Left lobe of liver (tissue), 2 donors: ENCODE measurements at regions not wholly inside any gene's neighbourhood (a gene's known extent, or its start where the extent isn't known, plus 50 kb on each side); places are given as distances from the start of the nearest gene placed in this dataset.
"Not testable (repeated sequence)": the region's sequence is repeated elsewhere in the genome, so short reads cannot be mapped to it uniquely, and the experiment has no call there.

Experiments used
- ATAC-seq: fragments of 200-7000 bp; cut with Tn5 transposase; one replicate; pipeline ENCODE4 v1.9.1; 2020; ENCODE audit warnings: mild to moderate bottlenecking, moderate library complexity
- DNase-seq: peaks from one replicate; pipeline ENCODE4 v3.0.0-alpha.2; 2020; ENCODE audit warnings: low spot score
- donor health status: DM: no; HTN: no; CAD: no; lungs with moderate emphysema.
- donor health status: DM: no; HTN: yes; CAD: no.

DNA sequence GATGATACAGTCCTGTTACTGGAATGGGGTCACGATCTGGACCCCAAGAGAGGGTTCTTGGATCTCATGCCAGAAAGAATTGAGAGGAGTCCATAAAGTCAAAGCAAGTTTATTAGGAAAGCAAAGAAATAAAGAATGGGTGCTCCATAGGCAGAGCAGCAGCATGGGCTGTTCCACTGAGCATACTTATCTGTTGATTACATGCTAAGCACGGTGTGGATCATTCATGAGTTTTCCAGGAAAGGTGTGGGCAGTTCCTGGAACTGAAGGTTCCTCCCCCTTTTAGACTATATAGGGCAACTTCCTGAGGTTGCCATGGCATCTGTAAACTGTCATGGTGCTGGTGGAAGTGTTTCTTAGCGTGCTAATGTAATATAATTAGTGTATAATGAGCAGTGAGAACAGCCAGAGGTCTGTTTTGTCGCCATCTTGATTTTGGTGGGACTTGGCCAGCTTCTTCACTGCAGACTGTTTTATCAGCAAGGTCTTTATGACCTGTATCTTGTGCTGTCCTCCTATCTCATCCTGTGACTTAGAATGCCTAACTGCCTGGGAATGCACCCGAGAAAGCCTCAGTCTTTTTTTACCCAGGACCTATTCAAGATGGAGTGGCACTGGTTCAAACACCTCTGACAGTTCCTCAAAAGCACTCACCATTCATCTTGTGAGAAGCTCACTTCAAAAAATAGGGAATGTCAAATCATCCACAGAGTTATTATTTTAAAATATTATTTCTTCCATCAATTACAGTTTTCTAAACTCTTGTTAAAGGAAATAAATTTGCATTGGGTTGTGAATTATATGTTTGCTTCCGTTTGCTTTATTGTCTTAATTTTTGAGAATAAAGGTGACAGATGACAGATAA is 1358.8 kb upstream of the TMEM132C start:
- ATAC-seq: no peak
- no peak for DNase-seq

- DNase-seq (no peak), ATAC-seq (no peak)
Observed at GRCh38 chr12:126908765-126909142, 1358.2 kb upstream of the TMEM132C start.

GRCh38 chr12:126910570-126910969 is 1356.4 kb upstream of the TMEM132C start:
- ATAC-seq (no peak), DNase-seq (no peak)

GRCh38 chr12:126912111-126912510 is 1354.9 kb upstream of the TMEM132C start:
- DNase-seq: no peak

GRCh38 chr12:126914170-126914793 is 1352.7 kb upstream of the TMEM132C start:
- no peak for DNase-seq
- ATAC-seq: peak; percentile 83

More at GRCh38 chr12:126912111-126912510, 1354.9 kb upstream of the TMEM132C start:
- ATAC-seq: no peak

DNA sequence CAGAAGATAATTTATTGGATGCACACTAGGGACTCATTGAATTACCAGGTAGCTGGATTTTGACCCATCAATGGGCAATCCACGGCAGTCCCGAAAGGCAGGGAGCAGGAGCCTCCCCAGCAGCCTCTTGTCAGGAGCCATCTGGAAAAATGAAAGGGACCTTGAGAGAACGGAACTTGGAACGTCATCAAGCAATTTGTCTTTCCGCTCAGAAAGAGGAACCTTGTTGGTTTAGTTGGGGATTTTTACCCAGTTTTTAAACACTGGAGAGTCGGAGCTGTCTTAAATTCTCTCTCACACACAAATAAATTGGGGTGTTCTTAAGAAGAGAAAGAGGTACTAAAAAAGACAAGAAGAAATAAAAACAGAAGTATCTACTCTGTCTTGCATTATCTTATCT is 1351.7 kb upstream of the TMEM132C start:
- no peak for DNase-seq
- no peak for ATAC-seq

- ATAC-seq: peak; percentile 92
- no peak for DNase-seq
Observed at GRCh38 chr12:126926023-126926594, 1340.9 kb upstream of the TMEM132C start.

DNA sequence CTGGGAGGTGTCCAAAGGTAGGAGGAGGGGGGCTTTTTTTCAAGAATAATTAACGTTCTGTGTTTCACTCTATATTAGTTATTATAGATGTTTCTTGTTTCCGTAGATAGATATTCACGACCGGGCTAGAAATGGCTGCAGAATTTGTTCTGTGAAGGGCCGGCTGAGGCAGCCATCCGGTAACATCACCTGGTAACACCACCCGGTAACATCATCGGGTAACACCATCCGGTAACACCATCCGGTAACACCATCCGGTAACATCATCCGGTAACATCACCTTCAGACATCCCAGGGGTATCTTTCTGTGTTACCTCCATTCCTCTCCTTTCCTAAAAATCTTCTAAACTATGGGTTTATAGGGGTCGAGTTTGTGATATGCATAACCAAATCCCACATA is 1336.7 kb upstream of the TMEM132C start:
- DNase-seq (no peak), ATAC-seq (no peak)

- no peak for ATAC-seq
- no peak for DNase-seq
Observed at GRCh38 chr12:126932156-126932555, 1334.8 kb upstream of the TMEM132C start.

DNA sequence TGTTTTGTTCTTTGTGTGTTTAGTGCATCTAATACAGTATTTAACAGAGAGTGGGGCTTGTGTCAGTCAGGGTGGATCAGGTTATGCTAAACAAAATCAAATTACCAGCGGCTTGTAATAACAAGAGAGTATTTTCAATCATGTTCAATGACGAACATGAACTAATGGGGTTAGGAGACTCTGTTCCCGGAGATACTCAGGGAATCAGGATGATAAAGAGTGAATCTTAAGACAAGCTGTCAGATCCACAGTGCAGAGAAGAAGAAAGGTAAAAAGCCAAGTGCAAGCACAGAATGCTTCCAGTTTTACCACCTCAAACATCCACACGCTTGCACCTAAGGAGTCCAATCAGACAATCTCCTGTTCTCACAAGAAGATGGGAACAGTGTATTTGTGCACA is 1331.5 kb upstream of the TMEM132C start:
- ATAC-seq: no peak
- no peak for DNase-seq

- ATAC-seq: peak; percentile 93
- DNase-seq: peak; percentile 86
Observed at GRCh38 chr12:126936181-126936851, 1330.7 kb upstream of the TMEM132C start.

- ATAC-seq: peak; percentile 34
- no peak for DNase-seq
Observed at GRCh38 chr12:126937431-126937830, 1329.5 kb upstream of the TMEM132C start.

GRCh38 chr12:126944684-126945083 is 1322.3 kb upstream of the TMEM132C start:
- DNase-seq: no peak
- no peak for ATAC-seq

GRCh38 chr12:126946958-126947357 is 1320.0 kb upstream of the TMEM132C start:
- ATAC-seq, DNase-seq: not testable (repeated sequence)

DNA sequence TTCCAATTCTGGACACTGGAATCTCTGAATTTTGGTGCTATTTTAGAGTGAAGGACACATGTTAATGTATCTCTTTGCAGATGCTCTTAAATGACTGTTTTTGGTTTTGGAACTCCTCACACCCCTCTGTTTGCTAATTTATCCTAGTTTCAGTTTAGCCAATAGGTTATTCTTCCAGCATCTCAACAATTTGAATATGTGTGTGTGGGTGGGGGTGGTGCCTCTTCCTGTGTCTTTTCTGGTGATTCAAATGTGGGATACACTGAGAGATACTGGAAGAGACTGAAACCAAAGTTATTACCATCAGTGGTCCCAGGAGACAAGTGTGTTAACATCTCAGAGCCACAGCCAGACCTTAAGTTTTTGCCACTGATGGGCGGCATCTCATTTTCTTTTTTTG is 1317.4 kb upstream of the TMEM132C start:
- DNase-seq: no peak
- ATAC-seq: no peak

- no peak for DNase-seq
- ATAC-seq: no peak
Observed at GRCh38 chr12:126950266-126950665, 1316.7 kb upstream of the TMEM132C start.

DNA sequence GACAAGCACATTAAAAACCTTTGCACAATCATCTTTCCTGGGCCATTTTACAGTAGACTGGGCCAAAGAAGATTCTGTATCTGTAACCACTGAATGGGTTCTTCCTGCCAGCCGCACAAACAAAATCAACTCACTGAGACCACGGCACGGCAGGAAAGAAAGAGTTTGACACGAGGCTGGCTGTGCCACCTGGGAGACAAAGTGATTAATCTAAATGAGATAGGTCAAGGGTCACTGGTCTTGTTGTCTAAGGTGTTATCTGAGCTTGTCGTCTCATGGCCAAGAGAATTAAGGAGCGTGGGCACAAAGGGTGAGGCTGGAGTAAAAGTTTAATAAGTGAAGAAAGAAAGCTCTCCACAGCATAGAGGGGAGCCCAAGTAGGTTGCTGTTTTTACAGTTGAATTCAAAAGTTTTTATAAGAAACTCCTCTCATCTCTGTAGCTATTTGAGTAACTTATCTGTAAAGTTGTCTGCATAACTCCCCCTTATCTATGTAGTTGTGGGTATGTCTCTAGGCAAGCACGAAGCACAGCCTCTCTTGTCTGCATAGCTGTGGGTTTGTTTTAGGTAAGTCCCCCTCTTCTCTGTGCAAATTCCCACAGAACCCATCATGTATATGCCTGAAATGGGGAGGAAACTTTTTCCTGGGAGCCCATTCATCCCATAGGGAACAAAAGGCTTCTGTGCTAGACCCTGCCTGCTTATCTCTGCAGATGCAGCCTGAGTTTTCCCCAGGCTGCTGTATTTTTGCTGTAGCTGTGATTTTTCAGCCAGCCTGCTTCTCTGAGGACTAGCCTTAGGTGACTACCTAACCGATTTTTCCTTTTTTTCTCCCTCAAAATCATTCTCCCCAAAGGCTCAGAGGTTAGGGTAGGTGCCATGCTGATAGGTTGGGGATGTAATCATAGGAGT is 1314.6 kb upstream of the TMEM132C start:
- DNase-seq (no peak), ATAC-seq (no peak)

DNA sequence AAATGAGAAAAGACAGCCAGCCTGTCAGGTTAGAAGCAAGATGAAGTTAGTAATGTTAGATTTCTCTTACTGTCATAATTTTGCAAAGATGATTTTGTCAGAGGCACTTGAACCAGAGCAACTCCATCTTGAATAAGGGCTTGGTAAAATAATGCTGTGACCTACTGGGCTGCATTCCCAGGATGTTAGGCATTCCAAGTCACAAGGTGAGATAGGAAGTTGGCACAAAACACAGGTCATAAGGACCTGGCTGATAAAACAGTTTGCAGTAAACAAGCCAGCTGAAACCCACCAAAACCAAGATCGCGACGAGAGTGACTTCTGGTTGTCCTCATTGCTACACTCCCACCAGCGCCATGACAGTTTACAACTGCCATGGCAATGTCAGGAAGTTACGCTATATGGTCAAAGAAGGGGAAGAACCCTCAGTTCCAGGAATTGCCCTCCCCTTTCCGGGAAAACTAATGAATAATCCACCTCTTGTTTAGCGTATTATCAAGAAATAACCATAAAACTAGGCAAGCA is 1313.5 kb upstream of the TMEM132C start:
- DNase-seq: no peak
- ATAC-seq: no peak

DNA sequence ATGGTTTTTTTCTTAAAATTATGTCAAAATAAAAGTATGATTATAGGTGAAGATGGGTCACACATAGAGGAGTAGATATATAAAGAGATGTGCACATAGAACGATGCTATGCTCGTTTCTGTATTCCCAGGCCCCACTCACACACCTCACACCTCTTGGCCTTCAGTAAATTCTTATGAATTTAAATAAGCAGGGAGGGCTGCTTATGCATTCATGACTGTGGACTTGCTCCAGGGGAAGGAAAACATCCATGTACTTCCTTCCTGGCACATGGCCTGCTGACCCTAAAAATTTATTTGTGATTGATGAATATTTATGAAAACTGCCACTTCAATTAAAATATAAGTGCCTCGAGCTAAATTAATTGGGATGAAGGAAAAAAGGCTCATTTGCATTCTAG is 1306.7 kb upstream of the TMEM132C start:
- no peak for DNase-seq
- ATAC-seq: no peak

- ATAC-seq (no peak), DNase-seq (no peak)
Observed at GRCh38 chr12:126960709-126961108, 1306.3 kb upstream of the TMEM132C start.
